Tibial nerve (tissue), 4 donors: ENCODE measurements at regions not wholly inside any gene's neighbourhood (a gene's known extent, or its start where the extent isn't known, plus 50 kb on each side); places are given as distances from the start of the nearest gene placed in this dataset.

Experiments
- EP300 ChIP-seq, 2 donors: sonication (generic); formaldehyde crosslinking; IDR thresholded peaks; one replicate each; pipeline ENCODE4 v1.6.1; 2017; ENCODE audit warnings: antibody characterized with exemption in 2 of 2, mild to moderate bottlenecking in 1 of 2
- POLR2A ChIP-seq, 2 donors: fragments of 450-650 bp; IDR thresholded peaks; one replicate each; pipeline ENCODE4 v1.6.1; 2017; ENCODE audit warnings: antibody characterized with exemption in 2 of 2, mild to moderate bottlenecking in 2 of 2, moderate library complexity in 2 of 2
- TF ChIP-seq, protein P1 (sequence below), 5 experiments: fragments of 200-600 bp in 3 of 5; fragments of 450-650 bp in 2 of 5; sonication (generic) in 3 of 5; IDR thresholded peaks; one replicate each; pipeline ENCODE4 v1.5.1; 2016 to 2019; ENCODE audit warnings: antibody characterized with exemption in 5 of 5, mild to moderate bottlenecking in 3 of 5, moderate library complexity in 2 of 5

- TF ChIP-seq, protein P1, sequence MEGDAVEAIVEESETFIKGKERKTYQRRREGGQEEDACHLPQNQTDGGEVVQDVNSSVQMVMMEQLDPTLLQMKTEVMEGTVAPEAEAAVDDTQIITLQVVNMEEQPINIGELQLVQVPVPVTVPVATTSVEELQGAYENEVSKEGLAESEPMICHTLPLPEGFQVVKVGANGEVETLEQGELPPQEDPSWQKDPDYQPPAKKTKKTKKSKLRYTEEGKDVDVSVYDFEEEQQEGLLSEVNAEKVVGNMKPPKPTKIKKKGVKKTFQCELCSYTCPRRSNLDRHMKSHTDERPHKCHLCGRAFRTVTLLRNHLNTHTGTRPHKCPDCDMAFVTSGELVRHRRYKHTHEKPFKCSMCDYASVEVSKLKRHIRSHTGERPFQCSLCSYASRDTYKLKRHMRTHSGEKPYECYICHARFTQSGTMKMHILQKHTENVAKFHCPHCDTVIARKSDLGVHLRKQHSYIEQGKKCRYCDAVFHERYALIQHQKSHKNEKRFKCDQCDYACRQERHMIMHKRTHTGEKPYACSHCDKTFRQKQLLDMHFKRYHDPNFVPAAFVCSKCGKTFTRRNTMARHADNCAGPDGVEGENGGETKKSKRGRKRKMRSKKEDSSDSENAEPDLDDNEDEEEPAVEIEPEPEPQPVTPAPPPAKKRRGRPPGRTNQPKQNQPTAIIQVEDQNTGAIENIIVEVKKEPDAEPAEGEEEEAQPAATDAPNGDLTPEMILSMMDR (IDR thresholded peaks at IDR 0.05) = peak; percentile 31 to 55 (median 40)
- TF ChIP-seq POLR2A (IDR thresholded peaks at IDR 0.05) = no peak
- no peak for TF ChIP-seq EP300 (IDR thresholded peaks at IDR 0.05)
These were observed 105.1 kb upstream of the HCRTR2 start for GRCh38 chr6:55069132-55069781.
